ENCODE measurements at regions not wholly inside any gene's neighbourhood (a gene's known extent, or its start where the extent isn't known, plus 50 kb on each side); places are given as distances from the start of the nearest gene placed in this dataset.

DNA sequence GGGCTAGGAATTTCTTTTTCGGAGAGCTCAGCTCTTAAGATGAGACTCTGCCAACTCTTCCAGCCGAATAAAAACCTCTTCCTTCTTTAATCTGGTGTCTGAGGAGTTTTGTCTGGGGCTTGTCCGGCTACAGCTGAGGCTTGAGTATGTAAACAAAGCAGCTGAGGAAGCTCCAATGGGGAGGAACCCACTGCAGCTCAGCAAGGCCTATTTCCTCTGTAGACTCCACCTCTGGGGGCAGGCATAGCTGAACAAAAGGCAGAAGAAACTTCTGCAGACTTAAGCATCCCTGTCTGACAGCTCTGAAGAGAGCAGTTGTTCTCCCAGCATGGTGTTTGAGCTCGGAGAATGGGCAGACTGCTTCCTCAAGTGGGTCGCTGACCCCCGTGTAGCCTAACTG lies 838.7 kb downstream of the CCDC85A start:
- ATAC-seq (no peak), DNase-seq (ENCODE audit: low read depth, low spot score) (no peak)
- no peaks in the 10 kb centered on the region for H3K9me3 ChIP-seq (ENCODE audit: control insufficient read depth, insufficient read depth, low read depth, low read length)
- no TSS peak for BruUV-seq (replicated peaks)
- CTCF ChIA-PET: no interaction called here
- H3K36me3 ChIP-seq (ENCODE audit: control insufficient read depth, insufficient read depth, low read length): no peaks in the 10 kb centered on the region
- intact Hi-C loops (cut with micrococcal nuclease; ENCODE audit: unreplicated experiment): no loop called here
- no peaks in the 10 kb centered on the region for H3K27me3 ChIP-seq (ENCODE audit: control insufficient read depth, insufficient read depth, low read length)
- H3K27ac ChIP-seq (ENCODE audit: low read length): no peak overlapping the region
- in situ Hi-C loops (cut with HindIII; ENCODE audit: low pct_unique_long_range_greater_than_20kb, low sequenced_read_pairs): no loop called here
- POLR2A ChIA-PET: no interaction called here
- TF ChIP-seq, protein P1, sequence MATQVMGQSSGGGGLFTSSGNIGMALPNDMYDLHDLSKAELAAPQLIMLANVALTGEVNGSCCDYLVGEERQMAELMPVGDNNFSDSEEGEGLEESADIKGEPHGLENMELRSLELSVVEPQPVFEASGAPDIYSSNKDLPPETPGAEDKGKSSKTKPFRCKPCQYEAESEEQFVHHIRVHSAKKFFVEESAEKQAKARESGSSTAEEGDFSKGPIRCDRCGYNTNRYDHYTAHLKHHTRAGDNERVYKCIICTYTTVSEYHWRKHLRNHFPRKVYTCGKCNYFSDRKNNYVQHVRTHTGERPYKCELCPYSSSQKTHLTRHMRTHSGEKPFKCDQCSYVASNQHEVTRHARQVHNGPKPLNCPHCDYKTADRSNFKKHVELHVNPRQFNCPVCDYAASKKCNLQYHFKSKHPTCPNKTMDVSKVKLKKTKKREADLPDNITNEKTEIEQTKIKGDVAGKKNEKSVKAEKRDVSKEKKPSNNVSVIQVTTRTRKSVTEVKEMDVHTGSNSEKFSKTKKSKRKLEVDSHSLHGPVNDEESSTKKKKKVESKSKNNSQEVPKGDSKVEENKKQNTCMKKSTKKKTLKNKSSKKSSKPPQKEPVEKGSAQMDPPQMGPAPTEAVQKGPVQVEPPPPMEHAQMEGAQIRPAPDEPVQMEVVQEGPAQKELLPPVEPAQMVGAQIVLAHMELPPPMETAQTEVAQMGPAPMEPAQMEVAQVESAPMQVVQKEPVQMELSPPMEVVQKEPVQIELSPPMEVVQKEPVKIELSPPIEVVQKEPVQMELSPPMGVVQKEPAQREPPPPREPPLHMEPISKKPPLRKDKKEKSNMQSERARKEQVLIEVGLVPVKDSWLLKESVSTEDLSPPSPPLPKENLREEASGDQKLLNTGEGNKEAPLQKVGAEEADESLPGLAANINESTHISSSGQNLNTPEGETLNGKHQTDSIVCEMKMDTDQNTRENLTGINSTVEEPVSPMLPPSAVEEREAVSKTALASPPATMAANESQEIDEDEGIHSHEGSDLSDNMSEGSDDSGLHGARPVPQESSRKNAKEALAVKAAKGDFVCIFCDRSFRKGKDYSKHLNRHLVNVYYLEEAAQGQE (IDR thresholded peaks at IDR 0.05; ENCODE audit: insufficient read depth in 1 of 2, low read depth in 2 of 2, low read length in 1 of 2): no peak
- no peak for TF ChIP-seq CTCF (IDR thresholded peaks at IDR 0.05)
- TF ChIP-seq TCF7L2 (IDR thresholded peaks at IDR 0.05; ENCODE audit: low read depth, low read length): no peak
- TF ChIP-seq SIN3A (IDR thresholded peaks at IDR 0.05; ENCODE audit: borderline replicate concordance, insufficient read depth, low read depth, low read length): no peak
- H3K4me1 ChIP-seq (ENCODE audit: control insufficient read depth, insufficient read depth, low read length): no peaks in the 10 kb centered on the region
- no peak overlapping the region for H3K4me3 ChIP-seq (ENCODE audit: low read depth in 2 of 2, low read length in 2 of 2)

- intact Hi-C loops (cut with micrococcal nuclease; ENCODE audit: unreplicated experiment): no loop called here
- BruUV-seq (replicated peaks): no TSS peak
- H3K9me3 ChIP-seq (ENCODE audit: control insufficient read depth, insufficient read depth, low read depth, low read length): no peaks in the 10 kb centered on the region
- no peak for TF ChIP-seq TCF7L2 (IDR thresholded peaks at IDR 0.05; ENCODE audit: low read depth, low read length)
- ChIA-PET CTCF (no interaction called here), POLR2A (no interaction called here)
- H3K27me3 ChIP-seq (ENCODE audit: control insufficient read depth, insufficient read depth, low read length): no peaks in the 10 kb centered on the region
- no peak overlapping the region for H3K4me3 ChIP-seq (ENCODE audit: low read depth in 2 of 2, low read length in 2 of 2)
- DNase-seq (ENCODE audit: low read depth, low spot score): no peak
- in situ Hi-C loops (cut with HindIII; ENCODE audit: low pct_unique_long_range_greater_than_20kb, low sequenced_read_pairs): no loop called here
- ATAC-seq: no peak
- H3K27ac ChIP-seq (ENCODE audit: low read length): no peak overlapping the region
- no peaks in the 10 kb centered on the region for H3K4me1 ChIP-seq (ENCODE audit: control insufficient read depth, insufficient read depth, low read length)
- H3K36me3 ChIP-seq (ENCODE audit: control insufficient read depth, insufficient read depth, low read length): no peaks in the 10 kb centered on the region
Measured at GRCh38 chr2:57044931-57045635, 861.3 kb downstream of the CCDC85A start.

DNA sequence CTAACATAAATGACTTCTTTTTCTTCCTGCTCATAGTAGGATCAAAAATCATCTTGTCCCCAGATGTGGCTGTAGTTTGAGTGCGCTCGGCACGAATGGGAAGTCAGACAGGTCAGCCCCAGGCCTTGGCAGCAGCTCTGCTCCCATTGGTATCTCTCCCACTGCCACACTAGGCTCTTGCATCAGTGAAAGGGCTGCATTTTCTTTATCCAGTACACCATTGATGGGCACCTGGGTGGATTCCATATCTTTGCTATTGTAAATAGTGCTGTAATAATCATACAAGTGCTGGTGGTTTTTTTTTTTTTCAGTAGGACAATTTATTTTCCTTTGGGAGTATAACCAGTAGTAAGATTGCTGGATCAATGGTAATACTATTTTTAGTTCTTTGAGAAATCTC lies 865.5 kb downstream of the CCDC85A start:
- in situ Hi-C loops (cut with HindIII; ENCODE audit: low pct_unique_long_range_greater_than_20kb, low sequenced_read_pairs): no loop called here
- H3K9me3 ChIP-seq (ENCODE audit: control insufficient read depth, insufficient read depth, low read depth, low read length): no peaks in the 10 kb centered on the region
- H3K4me3 ChIP-seq (ENCODE audit: low read depth in 2 of 2, low read length in 2 of 2): no peak overlapping the region
- TF ChIP-seq TCF7L2 (IDR thresholded peaks at IDR 0.05; ENCODE audit: low read depth, low read length) (no peak), SIN3A (IDR thresholded peaks at IDR 0.05; ENCODE audit: borderline replicate concordance, insufficient read depth, low read depth, low read length) (no peak), POLR2AphosphoS5 (IDR thresholded peaks at IDR 0.05; ENCODE audit: low read depth, low read length) (no peak), CTCF (IDR thresholded peaks at IDR 0.05) (no peak)
- TF ChIP-seq, protein P1 (IDR thresholded peaks at IDR 0.05; ENCODE audit: insufficient read depth in 1 of 2, low read depth in 2 of 2, low read length in 1 of 2): no peak
- intact Hi-C loops (cut with micrococcal nuclease; ENCODE audit: unreplicated experiment): no loop called here
- H3K36me3 ChIP-seq (ENCODE audit: control insufficient read depth, insufficient read depth, low read length): no peaks in the 10 kb centered on the region
- no peaks in the 10 kb centered on the region for H3K27me3 ChIP-seq (ENCODE audit: control insufficient read depth, insufficient read depth, low read length)
- POLR2A ChIA-PET: no interaction called here
- CTCF ChIA-PET: no interaction called here
- ATAC-seq (no peak), DNase-seq (ENCODE audit: low read depth, low spot score) (no peak)
- H3K4me1 ChIP-seq (ENCODE audit: control insufficient read depth, insufficient read depth, low read length): no peaks in the 10 kb centered on the region
- H3K27ac ChIP-seq (ENCODE audit: low read length): no peak overlapping the region
- BruUV-seq (replicated peaks): no TSS peak

All from Panc1 (cell line).